Activated naive CD4-positive, alpha-beta T cell treated with anti-CD3 and anti-CD28 coated beads for 36 hours (primary cell): ENCODE measurements at regions not wholly inside any gene's neighbourhood (a gene's known extent, or its start where the extent isn't known, plus 50 kb on each side); places are given as distances from the start of the nearest gene placed in this dataset.

Experiments
- CTCF ChIA-PET: fragments of 350-600 bp; sonication (Branson Sonifier 250); formaldehyde crosslinking; loops from one replicate; lab custom pipeline; 2021; ENCODE audit warnings: antibody characterized with exemption; lab: Charles Lee
- DNase-seq: peaks from one replicate; pipeline ENCODE4 v3.0.0-alpha.2; 2020
- H3K27ac Mint-ChIP-seq: one replicate; pipeline ENCODE4 v1.8.0; 2021; ENCODE audit warnings: mild to moderate bottlenecking, mixed read lengths
- H3K27me3 Mint-ChIP-seq: one replicate; pipeline ENCODE4 v1.8.0; 2021; ENCODE audit warnings: low read depth, mixed read lengths
- H3K36me3 Mint-ChIP-seq: one replicate; pipeline ENCODE4 v1.8.0; 2021; ENCODE audit warnings: low read depth, mixed read lengths
- H3K4me1 Mint-ChIP-seq: one replicate; pipeline ENCODE4 v1.8.0; 2021; ENCODE audit warnings: low read depth, mixed read lengths
- H3K4me3 Mint-ChIP-seq: one replicate; pipeline ENCODE4 v1.8.0; 2021; ENCODE audit warnings: mild to moderate bottlenecking, moderate library complexity, mixed read lengths
- H3K9me3 Mint-ChIP-seq: one replicate; pipeline ENCODE4 v1.8.0; 2021; ENCODE audit warnings: mixed read lengths
- intact Hi-C: fragments of 100-400 bp; cut with micrococcal nuclease; formaldehyde crosslinking; loops from one replicate; pipeline ENCODE4 v1.15.1; 2023

DNA sequence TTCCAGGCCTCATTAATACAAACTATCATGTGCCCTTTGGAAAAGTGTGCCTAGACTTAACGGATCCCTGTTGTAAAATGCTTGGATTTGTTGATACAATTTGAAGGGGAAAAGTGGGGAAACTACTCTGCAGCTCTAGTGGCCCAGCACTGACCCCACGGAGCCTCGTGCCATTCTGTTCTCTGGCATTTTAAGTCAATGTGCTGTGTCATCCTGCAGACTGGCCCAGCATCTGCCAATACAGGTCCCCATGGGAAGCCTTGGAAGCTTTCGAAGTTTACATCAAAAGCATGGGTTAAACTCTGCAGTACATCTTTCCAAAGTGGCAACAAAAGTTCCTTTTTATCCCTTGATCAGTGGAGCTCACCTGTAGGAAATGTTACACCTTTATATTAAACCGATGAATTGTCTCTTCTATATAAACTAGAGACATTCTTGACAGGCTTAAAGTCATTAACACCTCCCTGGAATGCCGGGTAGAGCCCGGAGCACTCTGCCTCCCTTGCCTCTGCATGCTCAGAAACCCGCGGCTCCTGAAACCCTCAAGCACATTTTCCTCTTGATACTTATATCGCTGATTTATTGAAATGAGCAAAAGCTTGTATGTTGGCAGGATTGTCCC lies 596.0 kb upstream of the ADAMTS16 start:
- DNase-seq: no peak
- no peak overlapping the region for H3K27ac Mint-ChIP-seq
- no peaks in the 10 kb centered on the region for H3K36me3 Mint-ChIP-seq
- H3K4me1 Mint-ChIP-seq: no peaks in the 10 kb centered on the region
- CTCF ChIA-PET: no interaction called here
- intact Hi-C loops: no loop called here
- H3K4me3 Mint-ChIP-seq: no peak overlapping the region
- peaks cover 2% of the 10 kb centered on the region for H3K9me3 Mint-ChIP-seq
- H3K27me3 Mint-ChIP-seq: no peaks in the 10 kb centered on the region

DNA sequence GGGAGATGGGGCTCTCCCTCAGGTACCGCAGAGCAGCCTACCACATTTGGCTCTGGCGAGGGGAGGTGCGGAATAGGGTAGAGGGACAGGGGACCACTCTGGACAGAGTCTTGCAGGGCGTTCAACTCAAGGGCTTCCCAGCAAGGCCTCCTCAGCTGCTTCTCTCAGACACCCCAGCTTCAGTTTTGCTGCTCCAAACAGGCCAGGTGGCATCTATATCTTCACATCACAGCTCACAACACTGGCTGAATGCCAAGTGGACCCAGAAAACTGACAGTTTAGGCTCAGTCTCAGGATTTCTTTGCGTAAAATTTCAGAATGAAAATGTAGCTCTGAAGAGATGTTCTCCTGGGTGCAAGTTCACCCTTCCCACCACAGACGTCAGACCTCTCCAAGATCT lies 592.6 kb upstream of the ADAMTS16 start:
- H3K9me3 Mint-ChIP-seq: no peaks in the 10 kb centered on the region
- intact Hi-C loops: no loop called here
- CTCF ChIA-PET: no interaction called here
- no peaks in the 10 kb centered on the region for H3K36me3 Mint-ChIP-seq
- H3K4me3 Mint-ChIP-seq: no peak overlapping the region
- H3K4me1 Mint-ChIP-seq: no peaks in the 10 kb centered on the region
- no peak for DNase-seq
- no peak overlapping the region for H3K27ac Mint-ChIP-seq
- H3K27me3 Mint-ChIP-seq: no peaks in the 10 kb centered on the region

DNA sequence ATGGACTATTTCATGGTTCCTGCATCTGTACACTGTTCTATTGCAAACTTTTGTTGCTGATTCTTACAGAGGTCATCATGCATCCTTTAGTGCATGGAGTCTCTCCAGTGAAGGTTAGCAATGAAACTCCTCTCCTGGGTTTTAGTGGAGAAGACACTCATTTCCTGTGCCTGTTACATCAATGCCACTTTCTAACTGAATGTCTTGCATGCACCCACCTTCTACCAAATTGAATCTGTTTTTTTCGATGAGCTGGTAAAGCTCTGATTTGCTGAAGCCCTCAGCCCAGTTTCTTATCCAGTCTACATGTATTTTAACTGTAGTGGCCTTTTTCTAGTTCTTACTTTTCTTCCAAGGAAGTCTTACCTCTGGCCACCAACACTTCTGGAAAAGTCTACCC lies 591.8 kb upstream of the ADAMTS16 start:
- Mint-ChIP-seq H3K27me3 (no peaks in the 10 kb centered on the region), H3K4me3 (no peak overlapping the region), H3K4me1 (no peaks in the 10 kb centered on the region), H3K27ac (no peak overlapping the region), H3K9me3 (peaks cover 1% of the 10 kb centered on the region), H3K36me3 (no peaks in the 10 kb centered on the region)
- intact Hi-C loops: no loop called here
- CTCF ChIA-PET: no interaction called here
- no peak for DNase-seq

DNA sequence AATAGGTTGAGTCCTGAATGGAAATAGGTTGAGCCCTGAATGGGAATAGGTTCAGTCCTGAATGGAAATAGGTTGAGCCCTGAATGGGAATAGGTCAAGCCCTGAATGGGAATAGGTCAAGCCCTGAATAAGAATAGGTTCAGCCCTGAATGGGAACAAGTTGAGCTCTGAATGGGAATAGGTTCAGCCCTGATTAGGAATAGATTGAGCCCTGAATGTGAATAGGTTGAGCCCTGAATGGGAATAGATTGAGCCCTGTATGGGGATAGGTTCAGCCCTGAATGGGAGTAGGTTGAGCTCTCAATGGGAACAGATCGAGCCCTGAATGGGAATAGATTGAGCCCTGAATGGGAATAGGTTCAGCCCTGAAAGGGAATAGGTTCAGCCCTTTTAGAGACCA lies 590.8 kb upstream of the ADAMTS16 start:
- H3K9me3 Mint-ChIP-seq: peaks cover 1% of the 10 kb centered on the region
- CTCF ChIA-PET: no interaction called here
- H3K27me3 Mint-ChIP-seq: no peaks in the 10 kb centered on the region
- no peak overlapping the region for H3K4me3 Mint-ChIP-seq
- intact Hi-C loops: no loop called here
- no peaks in the 10 kb centered on the region for H3K4me1 Mint-ChIP-seq
- DNase-seq: no peak
- no peak overlapping the region for H3K27ac Mint-ChIP-seq
- no peaks in the 10 kb centered on the region for H3K36me3 Mint-ChIP-seq

DNA sequence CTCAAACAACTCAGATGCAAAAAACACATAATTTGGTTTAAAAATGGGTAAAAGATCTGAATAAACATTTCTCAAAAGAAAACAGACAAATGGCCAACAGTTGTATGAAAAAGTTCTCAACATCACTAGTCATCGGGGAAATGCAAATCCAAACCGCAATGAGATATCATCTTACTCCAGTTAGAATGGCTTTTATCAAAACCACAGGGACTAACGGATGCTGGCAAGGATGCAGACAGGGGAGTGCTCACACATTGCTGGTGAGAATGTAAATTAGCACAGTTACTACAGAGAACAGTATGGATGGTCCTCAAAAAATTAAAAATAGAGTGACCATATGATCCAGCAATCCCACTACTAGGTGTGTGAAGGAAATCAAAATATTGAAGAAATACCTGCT lies 589.1 kb upstream of the ADAMTS16 start:
- no peaks in the 10 kb centered on the region for H3K36me3 Mint-ChIP-seq
- CTCF ChIA-PET: no interaction called here

DNA sequence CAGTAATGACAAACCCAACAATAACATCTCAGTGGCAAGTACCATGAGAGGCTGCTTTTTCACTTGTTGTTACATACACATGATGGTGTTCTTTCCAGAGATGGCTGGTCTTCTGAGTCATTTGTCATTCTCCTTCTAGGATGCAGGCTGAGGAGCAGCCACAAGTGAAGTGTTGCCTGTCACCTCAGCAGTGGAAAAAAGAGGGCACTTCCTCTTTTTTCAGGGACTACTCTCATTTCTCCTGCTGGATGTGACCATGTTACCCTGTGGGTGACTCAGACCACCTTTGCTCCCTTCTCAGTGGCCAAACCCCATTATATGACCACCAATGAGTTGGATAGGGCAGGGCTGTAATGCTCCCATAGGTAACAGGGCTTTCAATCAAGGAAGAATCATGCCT lies 587.0 kb upstream of the ADAMTS16 start:
- no peaks in the 10 kb centered on the region for H3K36me3 Mint-ChIP-seq
- H3K4me3 Mint-ChIP-seq: no peak overlapping the region
- intact Hi-C loops: no loop called here
- H3K27me3 Mint-ChIP-seq: no peaks in the 10 kb centered on the region
- no peaks in the 10 kb centered on the region for H3K4me1 Mint-ChIP-seq
- DNase-seq: no peak
- CTCF ChIA-PET: no interaction called here
- H3K9me3 Mint-ChIP-seq: peaks cover 1% of the 10 kb centered on the region
- no peak overlapping the region for H3K27ac Mint-ChIP-seq

More for the DNA sequence above, 589.1 kb upstream of the ADAMTS16 start:
- Mint-ChIP-seq H3K4me3 (no peak overlapping the region), H3K9me3 (peaks cover 1% of the 10 kb centered on the region), H3K27ac (no peak overlapping the region), H3K4me1 (no peaks in the 10 kb centered on the region), H3K27me3 (no peaks in the 10 kb centered on the region)
- DNase-seq: no peak
- intact Hi-C loops: no loop called here

DNA sequence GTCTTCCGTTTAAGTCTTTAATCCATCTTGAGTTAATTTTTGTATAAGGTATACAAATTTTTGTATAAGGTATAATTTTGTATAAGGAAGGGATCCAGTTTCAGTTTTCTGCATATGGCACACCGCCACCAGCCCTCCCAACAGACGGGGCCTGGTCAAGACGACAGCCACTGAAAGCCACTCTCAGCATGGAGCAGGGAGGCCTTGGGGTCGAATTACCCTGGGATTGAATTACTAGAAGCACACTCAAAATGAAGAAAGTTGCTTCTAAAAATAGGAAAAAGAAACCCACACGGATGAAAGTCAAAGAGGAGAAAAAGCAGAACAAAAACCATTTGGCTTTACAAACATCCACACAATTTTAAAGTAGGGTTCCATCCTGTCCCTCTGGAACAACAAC lies 586.2 kb upstream of the ADAMTS16 start:
- no peak for DNase-seq
- Mint-ChIP-seq H3K27me3 (no peaks in the 10 kb centered on the region), H3K9me3 (peaks cover 1% of the 10 kb centered on the region), H3K36me3 (no peaks in the 10 kb centered on the region), H3K4me3 (no peak overlapping the region), H3K4me1 (no peaks in the 10 kb centered on the region), H3K27ac (no peak overlapping the region)
- CTCF ChIA-PET: no interaction called here
- intact Hi-C loops: no loop called here

DNA sequence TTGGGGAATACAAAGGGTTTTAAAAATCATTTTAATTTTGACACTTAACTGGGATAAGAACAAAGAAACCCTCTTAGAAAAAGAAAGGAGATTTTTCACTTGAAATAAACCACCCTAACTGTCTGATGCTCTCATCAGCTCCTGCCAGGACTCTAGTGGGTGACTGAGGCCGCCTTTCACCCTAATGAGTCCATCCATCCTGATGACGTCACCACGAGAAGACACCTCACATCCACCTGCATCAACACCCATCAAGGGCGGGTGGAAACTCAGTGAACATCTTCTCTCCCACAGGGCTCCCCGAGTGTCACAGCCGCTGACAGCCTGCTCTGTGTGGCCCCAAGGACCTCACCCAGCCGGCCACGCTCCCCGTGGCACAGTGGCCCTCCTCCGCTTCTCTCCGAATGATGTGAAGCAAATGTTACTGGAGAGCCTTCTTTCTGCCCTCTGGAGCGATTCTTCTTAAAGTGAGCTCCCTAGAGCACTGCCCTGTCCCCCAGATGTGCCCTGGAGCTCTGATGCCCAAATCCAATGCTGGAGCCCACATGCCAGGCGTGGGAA lies 584.3 kb upstream of the ADAMTS16 start:
- Mint-ChIP-seq H3K27me3 (no peaks in the 10 kb centered on the region), H3K36me3 (no peaks in the 10 kb centered on the region), H3K4me3 (no peak overlapping the region), H3K4me1 (no peaks in the 10 kb centered on the region), H3K9me3 (peaks cover 3% of the 10 kb centered on the region), H3K27ac (no peak overlapping the region)
- intact Hi-C loops: no loop called here
- DNase-seq: no peak
- CTCF ChIA-PET: no interaction called here

DNA sequence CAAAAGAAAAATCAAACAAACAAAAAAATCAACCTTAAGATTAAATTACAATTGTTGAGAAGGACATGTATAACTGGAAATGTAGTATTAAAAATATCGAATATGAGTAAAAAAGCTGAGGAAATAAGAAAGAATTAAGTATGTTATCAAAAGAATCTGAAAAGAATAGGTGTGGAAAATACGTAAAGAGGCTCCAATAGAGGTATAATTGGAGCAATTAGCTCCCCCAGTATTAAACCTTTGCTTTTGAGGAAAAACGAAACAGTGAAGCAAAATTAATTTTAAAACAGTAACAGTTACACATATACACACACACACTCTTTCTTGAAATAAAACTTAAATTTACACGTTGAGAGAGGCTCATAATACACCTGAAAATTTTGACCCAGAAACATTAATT lies 578.7 kb upstream of the ADAMTS16 start:
- DNase-seq: no peak
- H3K27me3 Mint-ChIP-seq: no peaks in the 10 kb centered on the region
- no peaks in the 10 kb centered on the region for H3K36me3 Mint-ChIP-seq
- peaks cover 17% of the 10 kb centered on the region for H3K9me3 Mint-ChIP-seq
- no peak overlapping the region for H3K27ac Mint-ChIP-seq
- CTCF ChIA-PET: interaction anchor here (0.5 kb wide), 1 partner anchor 991 kb away, joined by 3 read pairs; no protein-coding TSS in a partner anchor
- H3K4me3 Mint-ChIP-seq: no peak overlapping the region
- no peaks in the 10 kb centered on the region for H3K4me1 Mint-ChIP-seq
- intact Hi-C loops: no loop called here

DNA sequence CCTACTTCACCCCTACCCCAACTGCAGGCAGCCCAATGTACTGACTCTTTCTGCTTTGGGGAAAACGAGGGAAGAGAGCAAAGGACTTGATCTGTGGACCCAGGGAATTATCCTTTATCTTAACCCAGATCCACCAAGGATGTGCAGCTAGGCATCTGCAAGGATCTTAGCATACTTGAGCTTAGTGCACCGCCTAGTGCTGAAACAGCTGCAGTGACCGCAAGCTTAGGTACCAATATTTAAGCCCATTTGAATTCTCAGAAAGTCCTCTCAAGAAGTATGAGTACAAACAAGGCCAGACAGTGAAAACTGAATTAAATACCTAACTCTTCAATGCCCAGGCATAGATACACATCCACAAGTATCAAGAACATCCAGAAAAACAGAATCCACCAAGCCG lies 576.7 kb upstream of the ADAMTS16 start:
- CTCF ChIA-PET: interaction anchor here (0.7 kb wide), 1 partner anchor 273 kb away, joined by 3 read pairs; no protein-coding TSS in a partner anchor
- H3K9me3 Mint-ChIP-seq: peaks cover 17% of the 10 kb centered on the region
- H3K27ac Mint-ChIP-seq: no peak overlapping the region
- H3K27me3 Mint-ChIP-seq: no peaks in the 10 kb centered on the region
- no peaks in the 10 kb centered on the region for H3K36me3 Mint-ChIP-seq
- H3K4me1 Mint-ChIP-seq: no peaks in the 10 kb centered on the region
- no peak overlapping the region for H3K4me3 Mint-ChIP-seq
- no peak for DNase-seq
- intact Hi-C loops: no loop called here

DNA sequence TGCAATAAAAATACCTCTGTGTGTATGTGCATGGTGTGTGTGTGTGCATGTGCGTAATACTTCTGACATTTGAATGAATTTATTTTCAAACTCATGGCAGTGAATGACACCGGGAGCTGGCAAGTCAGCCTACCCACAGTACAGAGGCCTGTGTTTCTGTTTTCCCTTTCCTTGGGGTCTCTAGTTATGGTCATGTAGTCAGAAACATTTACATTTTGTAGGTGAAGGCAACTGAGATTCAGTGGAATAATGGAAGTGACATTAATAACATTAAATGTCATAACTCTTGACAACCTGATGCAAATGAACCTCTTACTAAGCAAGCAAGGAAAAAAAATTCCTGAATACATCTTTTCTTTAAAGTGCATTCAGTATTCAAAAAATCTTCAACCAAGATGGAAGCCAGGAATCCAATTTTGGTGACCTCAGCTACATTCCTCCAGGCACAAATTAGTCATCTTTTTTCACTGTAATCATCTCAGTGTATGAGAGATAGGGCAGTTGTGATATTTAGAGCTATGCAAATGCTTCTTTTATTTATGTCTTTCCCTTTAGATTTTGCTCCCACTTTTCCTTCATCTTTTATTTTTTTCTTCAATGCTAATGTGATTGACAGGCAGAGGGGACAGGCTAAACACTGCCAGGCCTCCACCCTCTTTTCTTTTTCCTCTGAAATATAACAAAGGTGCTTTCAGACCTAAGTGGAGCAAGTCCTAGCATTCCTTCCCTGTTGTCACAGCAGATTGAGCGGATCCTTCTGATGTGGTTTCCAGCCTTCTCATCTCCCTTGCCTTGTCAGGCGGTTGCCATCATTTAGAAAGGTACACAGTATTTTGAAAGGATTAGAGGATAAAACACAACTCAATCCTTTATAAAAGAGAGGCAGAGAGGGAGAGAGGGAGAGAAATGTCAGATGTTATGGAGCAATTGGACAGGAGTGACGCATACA lies 569.8 kb upstream of the ADAMTS16 start:
- Mint-ChIP-seq H3K9me3 (peaks cover 7% of the 10 kb centered on the region), H3K27me3 (no peaks in the 10 kb centered on the region), H3K4me1 (no peaks in the 10 kb centered on the region), H3K4me3 (no peak overlapping the region), H3K27ac (no peak overlapping the region), H3K36me3 (no peaks in the 10 kb centered on the region)
- CTCF ChIA-PET: no interaction called here
- no peak for DNase-seq
- intact Hi-C loops: no loop called here

DNA sequence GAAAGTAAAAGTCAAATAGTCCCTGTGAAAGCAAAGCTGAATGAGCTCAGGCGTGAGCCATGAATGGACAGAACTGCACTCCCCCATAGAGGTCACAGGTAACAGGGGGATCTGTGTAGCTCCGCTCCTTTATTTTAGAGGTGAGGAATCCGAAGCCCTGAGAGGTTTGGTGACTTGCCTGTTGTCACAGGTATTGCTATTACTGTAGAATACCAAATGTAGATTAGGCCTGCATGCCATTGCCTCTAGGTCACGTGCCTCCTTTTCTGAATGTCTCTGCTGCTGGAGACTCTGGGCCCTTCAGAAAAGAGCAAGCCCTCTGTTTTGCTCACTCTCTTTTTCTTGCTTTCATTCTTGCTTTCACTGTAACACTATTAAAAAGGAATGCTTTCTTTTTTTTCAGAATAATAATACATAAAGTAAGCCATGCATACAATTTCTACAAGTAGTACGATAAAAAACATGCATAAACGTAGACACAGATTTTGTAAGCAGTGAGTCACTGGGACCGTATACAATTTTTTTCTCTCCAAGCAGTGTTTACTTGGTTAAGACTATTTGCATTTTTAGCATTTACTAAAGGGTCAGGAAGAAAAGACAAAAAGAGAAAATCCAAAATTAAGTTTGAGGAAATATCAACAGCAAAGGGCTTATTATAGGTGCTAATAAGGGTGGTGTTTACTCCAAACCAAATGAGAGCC lies 568.7 kb upstream of the ADAMTS16 start:
- H3K4me1 Mint-ChIP-seq: no peaks in the 10 kb centered on the region
- H3K9me3 Mint-ChIP-seq: peaks cover 7% of the 10 kb centered on the region
- H3K4me3 Mint-ChIP-seq: no peak overlapping the region
- DNase-seq: no peak
- no peaks in the 10 kb centered on the region for H3K27me3 Mint-ChIP-seq
- H3K27ac Mint-ChIP-seq: no peak overlapping the region
- CTCF ChIA-PET: no interaction called here
- intact Hi-C loops: no loop called here
- no peaks in the 10 kb centered on the region for H3K36me3 Mint-ChIP-seq
